ENCODE measurements at regions not wholly inside any gene's neighbourhood (a gene's known extent, or its start where the extent isn't known, plus 50 kb on each side); places are given as distances from the start of the nearest gene placed in this dataset.

DNA sequence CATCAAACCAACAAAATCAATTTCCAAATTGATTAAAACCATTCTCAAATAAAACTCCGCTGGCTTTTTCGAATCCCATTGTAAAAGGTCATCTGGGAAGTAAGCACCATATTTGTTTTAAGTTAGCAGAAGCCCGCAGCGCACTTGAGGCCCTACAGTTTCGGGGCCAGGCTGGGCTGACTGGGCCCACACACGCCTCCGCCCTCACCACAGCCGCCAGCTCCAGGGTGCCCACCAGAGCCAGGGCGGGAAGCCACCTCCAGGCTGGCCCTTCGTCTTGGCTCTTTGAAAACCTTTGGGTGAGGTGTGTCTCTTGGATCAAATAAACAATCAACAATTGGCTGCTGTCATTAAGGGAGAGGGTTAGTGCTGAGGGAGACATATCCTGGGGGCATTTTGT is 133.3 kb downstream of the SOX1 start:
- TF ChIP-seq, protein P1, sequence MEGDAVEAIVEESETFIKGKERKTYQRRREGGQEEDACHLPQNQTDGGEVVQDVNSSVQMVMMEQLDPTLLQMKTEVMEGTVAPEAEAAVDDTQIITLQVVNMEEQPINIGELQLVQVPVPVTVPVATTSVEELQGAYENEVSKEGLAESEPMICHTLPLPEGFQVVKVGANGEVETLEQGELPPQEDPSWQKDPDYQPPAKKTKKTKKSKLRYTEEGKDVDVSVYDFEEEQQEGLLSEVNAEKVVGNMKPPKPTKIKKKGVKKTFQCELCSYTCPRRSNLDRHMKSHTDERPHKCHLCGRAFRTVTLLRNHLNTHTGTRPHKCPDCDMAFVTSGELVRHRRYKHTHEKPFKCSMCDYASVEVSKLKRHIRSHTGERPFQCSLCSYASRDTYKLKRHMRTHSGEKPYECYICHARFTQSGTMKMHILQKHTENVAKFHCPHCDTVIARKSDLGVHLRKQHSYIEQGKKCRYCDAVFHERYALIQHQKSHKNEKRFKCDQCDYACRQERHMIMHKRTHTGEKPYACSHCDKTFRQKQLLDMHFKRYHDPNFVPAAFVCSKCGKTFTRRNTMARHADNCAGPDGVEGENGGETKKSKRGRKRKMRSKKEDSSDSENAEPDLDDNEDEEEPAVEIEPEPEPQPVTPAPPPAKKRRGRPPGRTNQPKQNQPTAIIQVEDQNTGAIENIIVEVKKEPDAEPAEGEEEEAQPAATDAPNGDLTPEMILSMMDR (IDR thresholded peaks at IDR 0.05): no peak

DNA sequence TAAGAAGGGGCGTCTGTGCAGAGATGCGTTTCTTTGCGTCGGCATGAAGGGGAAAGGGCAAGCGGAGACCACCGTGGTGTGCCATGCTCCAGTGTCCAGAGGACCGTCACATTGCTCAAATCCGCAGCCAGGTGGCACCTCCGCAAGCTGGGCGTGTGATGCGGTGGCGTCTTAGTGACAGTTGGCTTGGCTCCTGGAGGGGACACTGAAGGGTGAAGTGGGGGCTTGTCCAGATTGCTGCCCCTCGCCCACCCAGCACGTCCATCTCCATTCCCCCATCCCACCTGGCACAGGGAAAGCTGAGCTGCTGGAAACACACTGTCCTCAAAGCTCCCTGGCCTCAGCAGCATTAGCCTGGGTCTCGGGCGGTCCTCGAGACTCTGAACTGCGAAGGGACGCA is 135.3 kb downstream of the SOX1 start:
- TF ChIP-seq, protein P1 (IDR thresholded peaks at IDR 0.05): no peak

DNA sequence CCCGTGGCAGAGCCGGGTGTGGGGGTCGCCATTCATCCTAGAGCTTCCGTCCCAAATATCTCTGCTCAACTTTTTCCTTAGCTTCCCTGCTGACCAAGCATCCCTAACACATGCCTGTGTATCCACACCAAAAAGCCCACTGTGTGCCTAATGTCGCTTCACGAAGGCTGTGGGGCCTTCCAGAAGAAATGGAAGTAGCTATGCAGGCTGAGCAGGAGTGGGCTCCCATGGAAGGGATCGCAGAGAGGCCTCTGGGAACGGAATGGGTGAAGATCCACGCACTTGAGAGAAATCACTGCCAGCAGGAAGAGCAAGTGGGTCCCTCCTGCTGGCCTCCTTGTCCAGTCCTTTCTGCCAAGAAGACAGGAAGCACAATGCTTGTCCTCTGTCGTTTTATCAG is 136.0 kb downstream of the SOX1 start:
- TF ChIP-seq, protein P1 (IDR thresholded peaks at IDR 0.05): no peak

DNA sequence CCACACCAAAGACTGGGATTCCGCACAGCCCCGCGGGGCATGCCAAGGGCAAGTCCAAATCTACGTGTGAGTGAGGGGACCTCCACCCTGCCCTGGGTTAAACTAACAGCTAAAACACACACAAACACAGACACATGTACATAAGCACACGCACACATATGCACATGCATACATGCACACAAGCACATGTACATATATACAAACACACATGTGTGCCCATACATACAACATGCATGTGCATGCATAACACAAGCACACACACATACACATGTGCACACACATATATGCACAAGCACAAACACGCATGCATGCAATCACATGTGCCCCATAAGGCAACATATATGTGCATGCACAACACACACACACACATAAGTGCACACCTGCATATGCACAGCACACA is 136.7 kb downstream of the SOX1 start:
- TF ChIP-seq, protein P1 (IDR thresholded peaks at IDR 0.05): no peak

DNA sequence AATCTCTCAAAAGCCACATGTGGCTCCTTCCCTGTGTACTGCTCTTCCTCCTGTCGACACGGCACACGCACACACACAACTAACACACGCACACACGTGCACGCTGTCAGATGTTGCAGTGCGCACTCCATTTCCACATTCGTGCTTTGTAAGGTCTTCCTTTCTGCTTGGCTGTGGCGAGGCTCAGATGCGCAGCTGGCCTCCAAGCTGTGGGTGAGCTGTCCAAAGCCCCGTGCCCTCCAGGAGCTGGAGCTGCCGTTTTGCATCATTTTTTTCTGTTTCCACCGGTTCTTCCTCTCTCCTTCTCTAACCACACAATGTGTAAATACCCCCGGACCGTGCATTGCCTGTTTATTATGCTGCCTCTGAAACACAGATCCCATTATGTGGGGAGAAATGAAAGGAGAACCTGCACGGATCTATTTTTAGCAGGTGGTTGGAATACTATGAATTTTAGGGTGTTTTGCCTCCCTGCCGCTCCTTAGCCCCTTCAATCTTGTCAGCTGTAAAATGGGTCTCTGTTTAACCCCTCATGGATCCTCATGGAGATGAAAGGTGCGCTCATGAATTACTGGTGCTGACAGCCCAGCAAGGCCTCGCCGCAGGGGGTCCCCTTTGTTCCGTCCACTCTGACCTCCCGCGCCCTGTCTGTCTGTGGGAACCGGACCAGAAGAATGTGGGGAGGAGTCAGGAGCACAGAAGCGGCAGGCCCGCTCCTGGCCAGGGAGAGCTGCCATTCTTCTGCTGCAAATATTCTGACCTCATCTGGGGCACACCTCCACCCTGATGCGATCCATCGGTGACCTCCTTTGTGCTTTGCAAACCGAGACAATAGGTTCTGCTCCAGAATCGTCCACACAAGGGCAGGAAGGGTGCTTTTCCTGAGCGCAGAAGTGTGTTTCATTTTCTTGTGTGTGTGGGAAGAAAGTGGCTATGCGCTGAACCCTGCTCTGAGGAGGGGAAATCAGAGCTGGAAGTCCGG is 137.7 kb downstream of the SOX1 start:
- TF ChIP-seq, protein P1 (IDR thresholded peaks at IDR 0.05): no peak

DNA sequence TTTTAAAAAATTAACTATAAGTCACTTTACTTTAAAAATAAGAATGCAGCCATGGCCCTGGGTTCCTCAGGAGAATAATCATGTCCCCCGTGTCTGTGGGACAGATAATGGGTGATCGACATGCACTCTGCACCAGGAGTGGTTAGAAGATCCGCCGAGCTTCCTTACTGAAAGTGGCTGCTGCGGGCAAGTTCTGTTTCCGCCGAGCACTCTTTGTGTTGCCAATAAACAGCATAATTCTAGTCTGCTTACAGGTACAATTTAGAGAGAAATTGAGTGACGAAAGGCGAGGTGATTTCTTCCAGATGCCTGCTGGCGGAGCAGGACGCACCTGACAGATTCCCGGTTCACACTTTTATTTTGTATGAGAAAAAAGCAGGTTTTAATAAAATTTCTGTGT is 139.0 kb downstream of the SOX1 start:
- TF ChIP-seq, protein P1 (IDR thresholded peaks at IDR 0.05): no peak

DNA sequence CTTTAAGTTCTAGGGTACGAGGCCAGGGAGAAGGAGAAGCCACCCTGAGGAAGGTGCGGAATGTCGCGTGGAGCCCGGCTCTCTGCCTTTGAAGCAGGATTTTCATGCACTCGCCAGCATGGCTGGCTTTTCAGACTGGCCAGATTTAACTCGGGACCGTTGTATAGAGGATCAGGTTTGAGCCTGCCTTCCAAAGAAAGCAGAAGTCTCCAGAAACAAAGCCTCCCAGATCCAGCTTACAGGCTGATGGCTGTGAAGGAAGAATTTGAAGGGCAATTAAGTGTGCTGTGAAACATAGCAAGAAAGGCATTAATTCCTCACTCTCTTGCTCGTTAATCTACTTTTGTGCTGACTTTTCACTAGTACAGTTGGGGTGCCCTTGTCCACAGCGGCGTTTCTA is 140.2 kb downstream of the SOX1 start:
- TF ChIP-seq, protein P1 (IDR thresholded peaks at IDR 0.05): no peak

Data from LNCAP (cell line).